Stromal cell of bone marrow (primary cell): ENCODE measurements at regions not wholly inside any gene's neighbourhood (a gene's known extent, or its start where the extent isn't known, plus 50 kb on each side); places are given as distances from the start of the nearest gene placed in this dataset.
A peak's percentile ranks its signal among the peaks of the same experiment; 100 is the strongest.
"Not testable (repeated sequence)": the region's sequence is repeated elsewhere in the genome, so short reads cannot be mapped to it uniquely, and the experiment has no call there.

ENCODE experiments used
- DNase-seq: peaks from one replicate; pipeline ENCODE4 v3.0.0-alpha.2; 2012; ENCODE audit warnings: low read depth

GRCh38 chr5:67771221-67771620 lies 444.3 kb upstream of the PIK3R1 start:
- peak; percentile 28 for DNase-seq

DNA sequence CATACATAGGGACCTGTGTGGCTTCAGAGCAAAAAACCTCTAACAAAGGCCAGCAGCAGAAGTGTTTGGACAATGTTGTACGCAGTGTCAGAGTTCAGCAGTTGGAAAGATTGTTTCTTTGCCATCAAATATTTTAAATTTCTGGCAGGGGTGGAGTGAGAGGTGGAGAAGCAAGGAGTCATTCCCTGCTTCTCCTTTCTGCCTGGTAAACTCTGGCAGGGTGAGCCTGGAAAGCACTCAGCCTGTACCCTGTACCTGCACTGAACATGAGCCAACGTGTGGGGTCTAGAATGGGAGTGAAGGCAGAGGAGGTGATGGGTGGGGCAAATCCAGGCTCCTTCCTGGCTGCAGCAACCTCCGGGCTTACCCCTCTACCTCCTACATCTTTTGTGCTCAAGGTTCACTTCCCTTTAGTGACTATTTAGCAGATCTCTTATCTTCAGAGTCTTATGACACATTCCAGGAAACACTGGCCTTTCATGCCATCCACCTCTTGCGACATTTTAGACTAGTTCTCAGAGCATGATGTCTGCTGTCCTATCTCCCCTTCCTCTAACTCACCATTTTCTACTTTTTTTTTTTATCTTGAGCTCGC lies 445.0 kb upstream of the PIK3R1 start:
- DNase-seq, result no peak

DNA sequence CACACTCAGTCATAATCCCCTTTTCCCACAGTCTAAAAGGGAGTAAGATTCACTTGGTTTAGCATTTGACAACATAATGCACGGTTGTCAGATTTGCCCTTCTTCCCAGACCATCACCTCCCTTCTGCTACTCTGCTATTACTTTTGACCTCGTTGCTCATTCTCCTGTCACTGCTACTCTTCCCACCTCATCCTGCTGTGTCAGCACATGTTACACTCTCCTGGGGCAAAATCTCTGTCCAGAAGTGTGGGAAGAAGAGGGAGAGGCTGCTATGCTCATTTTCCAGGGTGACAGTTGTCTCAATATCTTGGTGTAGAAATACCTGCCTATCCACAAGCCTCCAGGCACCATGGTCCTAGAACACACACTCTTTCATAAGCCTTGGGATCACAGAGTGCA lies 449.9 kb upstream of the PIK3R1 start:
- no peak for DNase-seq

DNA sequence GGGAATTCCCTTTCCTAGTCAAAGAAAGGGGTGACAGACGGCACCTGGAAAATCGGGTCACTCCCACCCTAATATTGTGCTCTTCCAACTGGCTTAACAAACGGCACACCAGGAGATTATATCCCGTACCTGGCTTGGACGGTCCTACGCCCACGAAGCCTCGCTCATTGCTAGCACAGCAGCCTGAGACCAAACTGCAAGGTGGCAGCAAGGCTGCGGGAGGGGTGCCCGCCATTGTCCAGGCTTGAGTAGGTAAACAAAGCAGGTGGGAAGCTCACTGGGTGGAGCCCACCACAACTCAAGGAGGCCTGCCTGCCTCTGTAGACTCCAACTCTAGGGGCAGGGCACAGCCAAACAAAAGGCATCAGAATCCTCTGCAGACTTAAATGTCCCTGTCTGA lies 457.8 kb upstream of the PIK3R1 start:
- not testable (repeated sequence) for DNase-seq

- DNase-seq, result no peak
These were observed 463.2 kb upstream of the PIK3R1 start for GRCh38 chr5:67752357-67752708.

DNA sequence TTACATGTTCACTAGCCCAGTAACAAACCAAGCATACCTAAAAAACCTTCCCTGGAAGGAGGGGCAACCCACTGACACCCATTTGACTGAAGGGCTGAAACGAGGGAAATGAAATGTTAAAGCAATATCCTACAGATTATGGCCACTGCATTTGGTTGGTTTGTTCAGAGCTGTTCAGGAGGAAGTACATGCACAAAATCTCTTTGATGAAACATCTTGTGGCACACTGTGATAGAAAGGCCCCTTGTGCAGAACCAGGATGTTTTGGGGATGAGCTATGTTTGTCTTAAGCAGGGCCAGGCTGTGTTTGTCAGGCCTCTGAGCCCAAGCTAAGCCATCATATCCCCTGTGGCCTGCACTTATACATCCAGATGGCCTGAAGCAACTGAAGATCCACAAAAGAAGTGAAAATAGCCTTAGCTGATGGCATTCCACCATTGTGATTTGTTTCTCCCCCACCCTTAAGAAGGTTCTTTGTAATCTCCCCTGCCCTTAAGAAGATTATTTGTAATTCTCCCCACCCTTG lies 467.3 kb upstream of the PIK3R1 start:
- DNase-seq, result no peak

DNA sequence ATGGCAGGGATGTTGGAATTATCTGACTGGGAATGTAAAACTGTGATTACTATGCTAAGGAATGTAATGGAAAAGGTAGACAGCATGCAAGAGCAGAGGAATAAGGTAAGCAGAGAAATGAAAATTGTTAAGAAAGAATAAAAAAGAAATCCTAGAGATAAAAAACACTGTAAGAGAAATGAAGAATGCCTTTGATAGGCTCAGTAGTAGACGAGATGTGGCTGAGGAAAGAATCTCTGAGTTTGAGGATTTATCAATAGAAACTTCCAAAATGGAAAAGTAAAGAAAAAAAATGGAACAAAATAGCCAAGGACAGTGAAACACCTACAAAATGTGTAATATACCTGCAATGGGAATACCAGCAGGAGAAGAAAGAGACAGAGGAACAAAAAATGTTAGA lies 468.5 kb upstream of the PIK3R1 start:
- no peak for DNase-seq

DNA sequence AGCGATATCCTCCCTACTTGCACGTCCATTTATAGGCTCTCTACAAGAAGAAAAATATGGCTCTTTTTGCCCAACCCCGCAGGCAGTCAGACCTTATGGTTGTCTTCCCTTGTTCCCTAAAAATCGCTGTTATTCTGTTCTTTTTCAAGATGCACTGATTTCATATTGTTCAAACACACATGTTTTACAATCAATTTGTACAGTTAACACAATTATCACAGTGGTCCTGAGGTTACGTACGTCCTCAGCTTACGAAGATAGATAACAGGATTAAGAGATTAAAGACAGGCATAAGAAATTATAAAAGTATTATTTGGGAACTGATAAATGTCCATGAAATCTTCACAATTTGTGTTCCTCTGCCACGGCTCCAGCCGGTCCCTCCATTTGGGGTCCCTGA lies 468.9 kb upstream of the PIK3R1 start:
- not testable (repeated sequence) for DNase-seq

DNA sequence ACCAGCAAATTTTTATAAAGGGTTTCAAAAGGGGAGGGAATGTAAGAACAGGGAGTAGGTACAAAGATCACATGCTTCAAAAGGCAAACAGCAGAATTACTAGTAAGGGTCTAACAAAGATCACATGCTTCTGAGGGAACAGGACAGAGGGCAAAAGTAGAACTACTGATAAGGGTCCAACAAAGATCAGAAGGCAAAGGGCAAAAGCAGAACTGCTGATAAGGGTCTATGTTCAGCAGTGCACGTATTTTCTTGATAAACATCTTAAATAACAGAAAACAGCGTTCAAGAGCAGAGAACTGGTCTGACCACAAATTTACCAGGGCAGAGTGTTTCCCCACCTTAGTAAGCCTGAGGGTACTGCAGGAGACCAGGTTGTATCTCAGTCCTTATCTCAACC lies 469.5 kb upstream of the PIK3R1 start:
- no peak for DNase-seq

- DNase-seq, result no peak
These were observed 482.6 kb upstream of the PIK3R1 start for GRCh38 chr5:67732921-67733320.

- no peak for DNase-seq
These were observed 483.1 kb upstream of the PIK3R1 start for GRCh38 chr5:67732471-67732870.

- no peak for DNase-seq
These were observed 483.7 kb upstream of the PIK3R1 start for GRCh38 chr5:67731886-67732285.

DNA sequence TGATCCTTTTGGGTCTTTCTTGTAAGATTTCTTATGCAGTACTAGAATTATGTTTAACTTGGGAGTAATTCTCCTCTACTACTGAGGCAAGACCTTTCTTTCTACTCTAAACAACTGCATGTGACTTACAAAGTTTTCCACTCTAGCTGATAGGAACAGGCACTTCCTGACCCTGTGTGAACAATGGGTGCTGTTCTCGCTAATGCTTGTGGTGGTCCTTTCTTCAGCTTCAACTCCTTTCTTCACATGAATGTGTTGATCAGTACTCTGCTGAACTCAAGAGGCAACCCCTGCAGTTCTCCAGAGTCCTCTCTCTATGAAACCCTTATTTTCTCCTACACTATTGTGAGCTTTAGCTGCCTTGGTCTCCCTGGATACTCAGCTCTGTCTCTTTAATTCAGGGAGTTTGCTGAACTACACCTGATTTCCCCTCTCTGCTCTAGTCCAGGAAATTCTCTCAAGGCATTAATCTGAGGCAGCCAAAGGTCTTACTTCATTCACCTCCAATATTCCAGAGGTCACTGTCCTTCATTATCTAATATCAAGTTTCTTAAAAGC lies 484.6 kb upstream of the PIK3R1 start:
- no peak for DNase-seq

GRCh38 chr5:67728326-67728890 lies 487.1 kb upstream of the PIK3R1 start:
- no peak for DNase-seq

- DNase-seq, result no peak
These were observed 490.0 kb upstream of the PIK3R1 start for GRCh38 chr5:67725604-67726003.

GRCh38 chr5:67724412-67725135 lies 491.0 kb upstream of the PIK3R1 start:
- no peak for DNase-seq

GRCh38 chr5:67723873-67724272 lies 491.7 kb upstream of the PIK3R1 start:
- no peak for DNase-seq

DNA sequence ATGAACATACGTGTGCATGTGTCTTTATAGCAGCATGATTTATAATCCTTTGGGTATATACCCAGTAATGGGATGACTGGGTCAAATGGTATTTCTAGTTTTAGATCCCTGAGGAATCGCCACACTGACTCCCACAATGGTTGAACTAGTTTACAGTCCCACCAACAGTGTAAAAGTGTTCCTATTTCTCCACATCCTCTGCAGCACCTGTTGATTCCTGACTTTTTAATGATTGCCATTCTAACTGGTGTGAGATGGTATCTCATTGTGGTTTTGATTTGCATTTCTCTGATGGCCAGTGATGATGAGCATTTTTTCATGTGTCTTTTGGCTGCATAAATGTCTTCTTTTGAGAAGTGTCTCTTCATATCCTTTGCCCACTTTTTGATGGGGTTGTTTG lies 493.0 kb upstream of the PIK3R1 start:
- not testable (repeated sequence) for DNase-seq

DNA sequence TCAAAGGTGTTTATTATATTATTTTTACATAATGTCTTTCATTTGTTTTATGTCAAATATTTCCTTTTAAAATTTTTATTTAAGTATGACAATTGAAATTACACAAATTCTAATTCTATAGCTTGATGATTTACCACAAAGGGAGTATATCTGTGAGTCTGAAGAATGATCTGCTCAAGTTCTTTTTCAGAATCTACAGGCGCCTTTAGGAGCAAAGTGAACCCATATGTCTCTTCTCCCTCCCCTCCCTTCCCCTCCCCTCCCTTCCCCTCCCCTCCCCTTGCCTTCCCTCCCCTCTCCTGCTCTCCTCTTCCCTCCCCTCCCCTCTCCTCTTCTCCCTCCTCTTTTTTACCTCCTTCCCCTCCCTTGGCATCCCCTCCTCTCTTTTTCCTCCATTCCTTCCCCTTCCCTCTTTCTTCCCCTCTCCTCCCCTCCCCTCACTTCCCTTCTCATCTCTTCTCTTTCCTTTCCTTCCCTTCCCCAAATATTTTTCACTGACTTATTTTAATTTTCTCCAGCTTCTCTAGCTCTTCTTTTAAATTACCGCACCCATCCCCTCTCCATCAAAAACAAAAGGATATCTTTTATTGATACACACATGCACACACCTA lies 495.3 kb upstream of the PIK3R1 start:
- no peak for DNase-seq

GRCh38 chr5:67702008-67702407 lies 505.4 kb upstream of the CD180 start:
- DNase-seq, result no peak

- no peak for DNase-seq
These were observed 503.0 kb upstream of the CD180 start for GRCh38 chr5:67699560-67699959.

- no peak for DNase-seq
These were observed 499.8 kb upstream of the CD180 start for GRCh38 chr5:67696446-67696845.

GRCh38 chr5:67695369-67695768 lies 498.8 kb upstream of the CD180 start:
- no peak for DNase-seq
